ENCODE measurements at regions not wholly inside any gene's neighbourhood (a gene's known extent, or its start where the extent isn't known, plus 50 kb on each side); places are given as distances from the start of the nearest gene placed in this dataset.

- TF ChIP-seq EP300 (conservative IDR thresholded peaks at IDR 0.05; ENCODE audit: poor library complexity, severe bottlenecking) (no peak), TAF1 (IDR thresholded peaks at IDR 0.05; ENCODE audit: low read depth) (no peak)
Observed at GRCh38 chr11:115691030-115691429, 186.8 kb upstream of the CADM1 start (continued).

- H3K9me2 ChIP-seq (ENCODE audit: insufficient read depth, low read length) = no peaks in the 10 kb centered on the region
- H3K27me3 ChIP-seq (ENCODE audit: insufficient read depth, low read depth, low read length) = no peaks in the 10 kb centered on the region
- no peak overlapping the region for H2AFZ ChIP-seq (ENCODE audit: low read depth, low read length)
- no peaks in the 10 kb centered on the region for H4K20me1 ChIP-seq (ENCODE audit: insufficient read depth)
- no peaks in the 10 kb centered on the region for H3K79me2 ChIP-seq (replicated peaks; ENCODE audit: insufficient read depth, low read length)
- H3F3A ChIP-seq (ENCODE audit: insufficient read depth, low read length, poor library complexity, severe bottlenecking) = no peaks in the 10 kb centered on the region
- H3K4me3 ChIP-seq (ENCODE audit: low read length) = no peak overlapping the region
- no peaks in the 10 kb centered on the region for H3K36me3 ChIP-seq (ENCODE audit: insufficient read depth, low read length)
- no peak overlapping the region for H3K27ac ChIP-seq (ENCODE audit: low read length)
- TF ChIP-seq CTCF (IDR thresholded peaks at IDR 0.05; ENCODE audit: poor library complexity, severe bottlenecking) = no peak
- no peak for TF ChIP-seq TAF1 (IDR thresholded peaks at IDR 0.05; ENCODE audit: low read depth)
- no peak for TF ChIP-seq POLR2AphosphoS5 (IDR thresholded peaks at IDR 0.05)
- no peak overlapping the region for H3K9ac ChIP-seq (ENCODE audit: low read length)
- H3K4me2 ChIP-seq (ENCODE audit: low read length) = no peak overlapping the region
- no peaks in the 10 kb centered on the region for H3K9me3 ChIP-seq (ENCODE audit: low read length)
Observed at GRCh38 chr11:115687934-115688333, 183.7 kb upstream of the CADM1 start.

- Histone ChIP-seq H3K4me3 (ENCODE audit: low read length) (no peak overlapping the region), H3K36me3 (ENCODE audit: insufficient read depth, low read length) (no peaks in the 10 kb centered on the region), H3F3A (ENCODE audit: insufficient read depth, low read length, poor library complexity, severe bottlenecking) (no peaks in the 10 kb centered on the region), H2AFZ (ENCODE audit: low read depth, low read length) (no peak overlapping the region), H3K9me3 (ENCODE audit: low read length) (no peaks in the 10 kb centered on the region), H3K27me3 (ENCODE audit: insufficient read depth, low read depth, low read length) (no peaks in the 10 kb centered on the region), H4K20me1 (ENCODE audit: insufficient read depth) (no peaks in the 10 kb centered on the region), H3K4me2 (ENCODE audit: low read length) (no peak overlapping the region), H3K27ac (ENCODE audit: low read length) (no peak overlapping the region), H3K9ac (ENCODE audit: low read length) (no peak overlapping the region), H3K79me2 (replicated peaks; ENCODE audit: insufficient read depth, low read length) (no peaks in the 10 kb centered on the region), H3K9me2 (ENCODE audit: insufficient read depth, low read length) (no peaks in the 10 kb centered on the region)
- TF ChIP-seq POLR2AphosphoS5 (IDR thresholded peaks at IDR 0.05) (no peak), REST (IDR thresholded peaks at IDR 0.05; ENCODE audit: borderline replicate concordance) (no peak), CTCF (IDR thresholded peaks at IDR 0.05; ENCODE audit: poor library complexity, severe bottlenecking) (no peak), MXI1 (conservative IDR thresholded peaks at IDR 0.05; ENCODE audit: poor library complexity, severe bottlenecking) (no peak), TAF1 (IDR thresholded peaks at IDR 0.05; ENCODE audit: low read depth) (no peak), RAD21 (conservative IDR thresholded peaks at IDR 0.05) (no peak), SMC3 (conservative IDR thresholded peaks at IDR 0.05; ENCODE audit: poor library complexity) (no peak), EP300 (conservative IDR thresholded peaks at IDR 0.05; ENCODE audit: poor library complexity, severe bottlenecking) (no peak), EZH2 (IDR thresholded peaks at IDR 0.05; ENCODE audit: borderline replicate concordance, insufficient read depth, low read length, poor library complexity, severe bottlenecking) (no peak)
Observed at GRCh38 chr11:115684699-115685098, 180.5 kb upstream of the CADM1 start.

All from neural cell (in vitro differentiated cells).